ENCODE measurements at regions not wholly inside any gene's neighbourhood (a gene's known extent, or its start where the extent isn't known, plus 50 kb on each side); places are given as distances from the start of the nearest gene placed in this dataset.

GRCh38 chr10:106169241-106169640, 995.3 kb downstream of the SORCS1 start:
- TF ChIP-seq RAD21 (conservative IDR thresholded peaks at IDR 0.05 in 1 of 2, IDR thresholded peaks at IDR 0.05 in 1 of 2) (no peak), CTCF (IDR thresholded peaks at IDR 0.05) (no peak)
